Neutrophil (primary cell): ENCODE measurements at regions not wholly inside any gene's neighbourhood (a gene's known extent, or its start where the extent isn't known, plus 50 kb on each side); places are given as distances from the start of the nearest gene placed in this dataset.

ENCODE experiments used
- H3K27ac ChIP-seq: fragments of 200-600 bp; sonication (generic); 2 replicates; pipeline ENCODE4 v1.5.1; 2016; ENCODE audit warnings: mild to moderate bottlenecking, moderate library complexity
- H3K27me3 ChIP-seq: fragments of 200-600 bp; sonication (generic); 2 replicates; pipeline ENCODE4 v1.6.0; 2016; ENCODE audit warnings: mild to moderate bottlenecking
- H3K36me3 ChIP-seq: fragments of 200-600 bp; sonication (generic); 2 replicates; pipeline ENCODE4 v1.5.1; 2017
- H3K4me1 ChIP-seq, 2 experiments: fragments of 200-600 bp in 1 of 2; sonication (generic) in 1 of 2; 1 replicate in 1 of 2; 2 replicates in 1 of 2; pipeline versions ENCODE4 v1.5.1 to v1.6.1; 2013 to 2016; ENCODE audit warnings: low read depth in 1 of 2, low read length in 1 of 2, mild to moderate bottlenecking in 1 of 2, moderate library complexity in 1 of 2; ENCODE audit not compliant: control insufficient read depth in 1 of 2, insufficient read depth in 1 of 2
- H3K4me3 ChIP-seq, 2 experiments: fragments of 200-600 bp in 1 of 2; sonication (generic) in 1 of 2; 1 replicate in 1 of 2; 2 replicates in 1 of 2; pipeline ENCODE4 v1.5.1; 2013 to 2016; ENCODE audit warnings: low read depth in 1 of 2, low read length in 1 of 2, mild to moderate bottlenecking in 1 of 2, moderate library complexity in 1 of 2
- H3K9me3 ChIP-seq: fragments of 200-600 bp; sonication (generic); 2 replicates; pipeline ENCODE4 v1.5.1; 2016
- CTCF ChIP-seq: fragments of 200-600 bp; sonication (generic); IDR thresholded peaks from 2 replicates; pipeline ENCODE4 v1.5.1; 2016; ENCODE audit warnings: antibody characterized with exemption

- TF ChIP-seq CTCF = no peak
- Histone ChIP-seq H3K36me3 (no peaks in the 10 kb centered on the region), H3K4me1 (peaks cover 8 to 17% of the 10 kb centered on the region in 2 experiments), H3K4me3 (no peak overlapping the region), H3K27ac (no peak overlapping the region), H3K27me3 (no peaks in the 10 kb centered on the region), H3K9me3 (no peaks in the 10 kb centered on the region)
Measured at GRCh38 chr11:127552446-127552845, 551.9 kb upstream of the KIRREL3 start.

- H3K27me3 ChIP-seq = no peaks in the 10 kb centered on the region
- no peak for TF ChIP-seq CTCF
Measured at GRCh38 chr11:127531167-127531566, 530.6 kb upstream of the KIRREL3 start.

GRCh38 chr11:127528297-127528696, 527.7 kb upstream of the KIRREL3 start:
- TF ChIP-seq CTCF = no peak
- no peak overlapping the region for H3K27ac ChIP-seq
- no peaks in the 10 kb centered on the region for H3K9me3 ChIP-seq
- no peak overlapping the region for H3K4me3 ChIP-seq
- H3K4me1 ChIP-seq = peaks cover 6 to 18% of the 10 kb centered on the region in 2 experiments
- no peaks in the 10 kb centered on the region for H3K27me3 ChIP-seq
- no peaks in the 10 kb centered on the region for H3K36me3 ChIP-seq

More at GRCh38 chr11:127531167-127531566, 530.6 kb upstream of the KIRREL3 start:
- Histone ChIP-seq H3K36me3 (no peaks in the 10 kb centered on the region), H3K27ac (no peak overlapping the region), H3K9me3 (no peaks in the 10 kb centered on the region), H3K4me3 (no peak overlapping the region), H3K4me1 (no peaks in the 10 kb centered on the region)

- H3K27ac ChIP-seq = no peak overlapping the region
- TF ChIP-seq CTCF = no peak
Measured at GRCh38 chr11:127524618-127525017, 524.0 kb upstream of the KIRREL3 start.

GRCh38 chr11:127521413-127521812, 520.8 kb upstream of the KIRREL3 start:
- Histone ChIP-seq H3K4me3 (no peak overlapping the region), H3K27ac (no peak overlapping the region), H3K36me3 (no peaks in the 10 kb centered on the region), H3K4me1 (peaks cover 6 to 23% of the 10 kb centered on the region in 2 experiments), H3K9me3 (no peaks in the 10 kb centered on the region), H3K27me3 (no peaks in the 10 kb centered on the region)
- TF ChIP-seq CTCF = no peak

More at GRCh38 chr11:127524618-127525017, 524.0 kb upstream of the KIRREL3 start:
- peaks cover 6 to 23% of the 10 kb centered on the region in 2 experiments for H3K4me1 ChIP-seq
- no peaks in the 10 kb centered on the region for H3K27me3 ChIP-seq
- no peak overlapping the region for H3K4me3 ChIP-seq
- H3K36me3 ChIP-seq = no peaks in the 10 kb centered on the region
- no peaks in the 10 kb centered on the region for H3K9me3 ChIP-seq

GRCh38 chr11:127507851-127508250, 507.3 kb upstream of the KIRREL3 start:
- TF ChIP-seq CTCF = no peak
- Histone ChIP-seq H3K27ac (no peak overlapping the region), H3K27me3 (no peaks in the 10 kb centered on the region), H3K9me3 (no peaks in the 10 kb centered on the region), H3K4me3 (no peak overlapping the region), H3K36me3 (no peaks in the 10 kb centered on the region), H3K4me1 (peaks cover 0 to 11% of the 10 kb centered on the region in 2 experiments)
